Suprapubic skin (tissue), 4 donors: ENCODE measurements at regions not wholly inside any gene's neighbourhood (a gene's known extent, or its start where the extent isn't known, plus 50 kb on each side); places are given as distances from the start of the nearest gene placed in this dataset.

ENCODE experiments used
- CTCF ChIP-seq, 2 donors: fragments of 200-600 bp in 1 of 2; fragments of 450-650 bp in 1 of 2; sonication (generic) in 1 of 2; IDR thresholded peaks; one replicate each; pipeline ENCODE4 v1.5.1; 2016 to 2019; ENCODE audit warnings: antibody characterized with exemption in 2 of 2, mild to moderate bottlenecking in 1 of 2, moderate library complexity in 1 of 2
- POLR2A ChIP-seq, 2 donors: fragments of 450-650 bp; IDR thresholded peaks; one replicate each; pipeline ENCODE4 v1.6.1; 2017; ENCODE audit warnings: antibody characterized with exemption in 2 of 2, mild to moderate bottlenecking in 2 of 2, moderate library complexity in 2 of 2
- POLR2AphosphoS5 ChIP-seq, 3 donors: sonication (generic); formaldehyde crosslinking; IDR thresholded peaks; one replicate each; pipeline ENCODE4 v1.6.1; 2017; ENCODE audit warnings: antibody characterized with exemption in 3 of 3

- TF ChIP-seq CTCF (IDR thresholded peaks at IDR 0.05) (no peak), POLR2A (IDR thresholded peaks at IDR 0.05) (no peak), POLR2AphosphoS5 (IDR thresholded peaks at IDR 0.05) (no peak)
Observed at GRCh38 chrX:98931216-98931615, 1478.9 kb downstream of the PCDH19 start.
